Stimulated activated CD4-positive, alpha-beta T cell treated with anti-CD3 and anti-CD28 coated beads, Interleukin-12 subunit alpha, Interleukin-12 subunit beta, amount 100 ng/mL, for 48 hours (primary cell): ENCODE measurements at regions not wholly inside any gene's neighbourhood (a gene's known extent, or its start where the extent isn't known, plus 50 kb on each side); places are given as distances from the start of the nearest gene placed in this dataset.

Experiments used
- DNase-seq, 3 donors: peaks; one replicate each; pipeline ENCODE4 v3.0.0-alpha.2; 2020; ENCODE audit warnings: low read depth in 2 of 3, low spot score in 1 of 3

DNA sequence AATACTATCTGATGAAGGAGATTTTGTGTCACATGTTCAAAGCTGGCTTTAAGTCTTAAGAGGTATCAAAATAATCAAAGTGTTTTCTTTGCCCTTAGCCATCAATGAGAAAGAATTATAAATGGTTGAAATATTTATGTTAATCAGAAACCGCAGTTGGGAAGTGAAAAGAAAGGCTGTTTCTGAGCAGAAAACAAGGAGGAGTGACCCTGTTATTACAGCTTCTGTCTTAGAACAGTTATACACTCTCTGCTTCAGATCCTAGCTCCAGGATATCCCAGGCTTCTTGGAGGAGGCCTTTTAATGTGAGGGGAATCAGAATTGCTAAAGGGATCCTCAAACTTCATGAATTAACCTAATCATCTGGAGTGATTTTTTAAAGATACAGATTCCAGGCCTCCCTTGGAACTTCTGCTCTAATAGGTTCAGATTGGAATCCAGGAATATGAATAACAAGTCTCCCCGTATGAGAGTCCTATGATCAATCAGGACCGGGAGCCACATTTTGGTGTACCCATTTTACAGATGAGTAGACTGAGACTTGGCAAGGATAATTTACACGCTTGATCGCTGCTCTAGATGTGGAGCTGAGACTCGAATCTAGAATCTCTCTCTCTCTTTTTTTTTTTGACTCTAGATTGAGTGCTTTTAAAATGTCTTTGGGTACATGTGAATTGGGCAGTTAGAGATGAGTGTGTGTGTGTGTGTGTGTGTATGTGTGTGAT lies 50.8 kb upstream of the JAG1 start:
- DNase-seq, result no peak

GRCh38 chr20:10728873-10729670 lies 55.3 kb upstream of the JAG1 start:
- no peak for DNase-seq

- DNase-seq, result no peak
These were observed 56.0 kb upstream of the JAG1 start for GRCh38 chr20:10729785-10730184.

DNA sequence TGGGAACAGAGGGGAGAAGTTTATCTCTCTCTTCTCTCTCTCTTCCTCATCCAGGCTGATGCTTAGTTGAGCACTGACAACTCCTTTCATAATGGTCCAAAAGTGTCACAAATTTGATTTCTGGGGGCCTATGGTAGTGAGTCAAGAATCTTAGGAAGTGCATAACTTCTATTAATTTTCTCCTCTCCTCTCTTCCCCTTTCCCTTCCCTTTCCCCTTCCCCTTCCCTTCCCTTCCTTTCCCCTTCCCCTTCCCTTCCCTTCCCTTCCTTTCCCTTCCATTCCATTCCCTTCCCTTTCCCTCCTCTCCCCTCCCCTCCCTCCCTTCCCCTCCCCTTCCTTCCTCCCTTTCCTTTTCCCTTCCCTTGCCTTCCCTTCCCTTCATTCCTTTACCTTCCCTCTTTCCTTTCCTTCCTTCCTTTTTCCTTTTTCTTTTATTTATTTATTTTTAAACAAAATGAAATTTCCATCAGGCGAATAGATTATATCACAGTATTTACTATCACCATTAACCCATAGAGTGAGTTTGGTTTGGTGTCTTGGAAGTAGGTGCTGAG lies 56.9 kb upstream of the JAG1 start:
- DNase-seq, result no peak

DNA sequence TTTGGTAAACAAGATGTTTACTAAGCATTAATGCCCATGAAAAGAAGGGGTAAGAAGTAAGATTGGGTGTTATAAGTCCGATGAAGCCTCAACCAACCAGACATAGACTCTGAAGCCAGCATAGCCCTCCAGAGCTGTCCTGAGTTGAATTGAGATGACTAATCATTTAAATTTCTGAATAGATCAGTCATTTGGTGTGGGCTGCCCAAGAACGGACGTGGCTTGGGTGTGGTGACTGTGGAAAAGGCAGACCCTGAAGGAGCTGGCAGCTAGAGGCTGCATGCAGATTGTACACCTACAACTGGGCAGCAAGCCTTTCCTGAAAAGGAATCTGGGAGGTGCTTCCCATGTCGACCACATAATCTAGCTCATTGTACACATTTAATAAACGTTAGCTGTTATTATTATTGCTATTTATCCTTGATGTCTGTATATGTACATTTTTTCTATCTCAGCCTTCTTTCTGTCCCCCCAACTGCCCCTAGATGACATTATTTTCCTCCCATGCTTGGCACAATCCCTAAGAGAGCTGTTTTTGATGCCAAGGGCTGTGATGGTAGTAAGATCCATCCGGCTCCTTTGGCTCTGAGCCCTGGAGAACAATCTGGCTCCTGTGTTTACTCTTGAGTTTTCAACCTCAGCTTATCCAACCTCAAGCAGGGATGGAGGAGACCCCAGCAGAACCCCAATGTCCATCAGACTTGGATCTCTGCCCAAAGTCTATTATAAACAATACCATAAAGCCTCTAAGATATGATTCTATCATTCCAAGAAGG lies 57.6 kb upstream of the JAG1 start:
- DNase-seq, result no peak

DNA sequence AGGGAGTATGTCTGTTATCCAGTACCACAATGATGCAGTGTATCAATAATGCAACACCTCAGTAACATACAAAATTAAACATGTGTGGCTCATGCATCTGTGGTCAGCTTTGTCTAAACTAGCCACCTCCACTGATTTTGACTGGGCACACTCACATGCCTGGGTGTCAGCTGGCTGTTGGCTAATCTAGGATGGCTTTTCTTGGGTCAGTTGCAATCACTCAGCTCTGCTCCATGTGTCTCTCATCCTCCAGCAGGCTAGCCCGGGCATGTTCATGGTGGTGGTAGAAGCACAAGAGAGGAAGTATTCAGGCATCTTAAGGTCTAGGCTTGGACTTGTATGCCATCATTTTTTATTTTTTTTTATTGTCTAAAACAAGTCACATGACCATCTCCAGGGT lies 59.3 kb upstream of the JAG1 start:
- DNase-seq, result no peak

- no peak for DNase-seq
These were observed 61.6 kb upstream of the JAG1 start for GRCh38 chr20:10735195-10735949.

GRCh38 chr20:10739134-10739533 lies 65.3 kb upstream of the JAG1 start:
- no peak for DNase-seq

DNA sequence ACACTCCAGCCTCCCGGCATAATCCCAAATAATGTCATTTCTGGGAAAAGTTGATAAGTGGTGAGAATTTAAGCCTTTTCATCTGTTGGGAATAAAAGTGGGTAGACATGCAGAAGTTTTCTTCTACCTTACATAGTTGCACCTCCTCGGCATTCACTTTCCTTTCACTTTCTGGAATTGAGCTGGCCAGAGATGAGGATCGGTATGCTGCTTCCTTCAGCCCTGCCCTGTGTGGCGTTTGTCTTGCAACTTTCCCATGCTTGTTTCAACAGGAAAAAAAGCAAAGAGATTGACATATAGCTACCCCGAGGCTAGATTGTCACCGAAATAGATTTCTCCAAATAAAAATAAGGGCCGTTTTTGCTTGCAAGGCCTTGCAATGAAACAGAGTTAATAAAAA lies 65.8 kb upstream of the JAG1 start:
- no peak for DNase-seq

GRCh38 chr20:10741060-10741459 lies 67.3 kb upstream of the JAG1 start:
- no peak for DNase-seq

- no peak for DNase-seq
These were observed 72.0 kb upstream of the JAG1 start for GRCh38 chr20:10745790-10746189.

DNA sequence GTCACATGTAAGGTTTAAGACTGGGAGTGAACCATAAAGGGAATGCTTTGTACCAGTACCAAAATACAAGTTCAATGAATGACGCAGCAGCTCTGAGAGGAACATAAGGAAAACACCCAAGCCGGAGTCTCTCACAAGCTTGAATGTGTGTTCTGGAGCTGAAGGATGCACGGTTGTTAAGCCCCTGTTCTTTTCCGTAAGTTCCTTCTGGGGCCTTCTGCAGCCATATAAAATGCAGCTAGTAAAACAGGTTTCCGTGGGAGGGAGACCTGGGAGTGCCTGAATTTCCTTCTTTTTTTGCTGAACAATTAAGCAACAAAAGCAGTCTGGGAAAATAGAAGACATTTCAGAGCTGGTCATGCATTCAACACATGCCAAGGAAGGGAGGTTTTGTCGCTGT lies 73.2 kb upstream of the JAG1 start:
- no peak for DNase-seq

- no peak for DNase-seq
These were observed 75.3 kb upstream of the JAG1 start for GRCh38 chr20:10749084-10749483.

DNA sequence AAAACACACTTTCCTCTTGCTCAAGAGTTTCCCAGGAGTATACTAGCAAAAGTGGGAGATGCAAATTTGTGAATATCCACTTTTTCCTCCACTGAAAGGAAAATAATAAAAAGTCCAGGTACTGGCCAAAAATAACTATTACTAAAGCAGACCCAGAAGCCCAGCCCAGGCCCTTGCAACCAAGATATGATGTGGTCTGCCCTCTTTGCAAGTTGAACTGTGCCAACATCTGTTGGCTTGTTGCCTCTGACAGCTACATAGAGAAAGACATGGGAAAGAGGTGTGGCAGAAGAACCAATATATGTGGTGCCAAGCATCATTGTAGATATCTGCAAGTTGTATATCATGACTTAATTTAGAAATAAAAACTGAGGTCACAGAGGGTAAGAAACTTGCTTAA lies 78.4 kb upstream of the JAG1 start:
- no peak for DNase-seq

GRCh38 chr20:10754824-10755223 lies 81.0 kb upstream of the JAG1 start:
- no peak for DNase-seq

DNA sequence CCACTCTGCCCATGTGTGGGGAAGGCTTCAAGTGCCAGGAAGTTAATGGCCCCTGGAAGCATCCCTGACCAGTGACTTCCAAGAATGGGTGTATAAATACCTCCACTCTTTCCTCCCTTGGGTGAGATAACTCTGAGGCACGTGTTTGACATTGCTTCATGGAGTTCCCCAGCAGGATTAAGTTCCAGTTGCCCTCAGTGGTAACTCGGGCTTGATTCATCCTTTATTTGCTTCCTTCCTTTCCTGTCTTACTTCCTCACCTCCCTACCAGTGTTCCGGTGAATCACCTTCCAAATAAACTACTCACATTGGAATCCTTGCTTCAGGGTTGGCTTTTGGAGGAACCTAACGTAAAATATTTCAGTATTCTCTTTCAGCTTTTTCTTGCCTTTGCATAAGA lies 84.6 kb upstream of the JAG1 start:
- no peak for DNase-seq

DNA sequence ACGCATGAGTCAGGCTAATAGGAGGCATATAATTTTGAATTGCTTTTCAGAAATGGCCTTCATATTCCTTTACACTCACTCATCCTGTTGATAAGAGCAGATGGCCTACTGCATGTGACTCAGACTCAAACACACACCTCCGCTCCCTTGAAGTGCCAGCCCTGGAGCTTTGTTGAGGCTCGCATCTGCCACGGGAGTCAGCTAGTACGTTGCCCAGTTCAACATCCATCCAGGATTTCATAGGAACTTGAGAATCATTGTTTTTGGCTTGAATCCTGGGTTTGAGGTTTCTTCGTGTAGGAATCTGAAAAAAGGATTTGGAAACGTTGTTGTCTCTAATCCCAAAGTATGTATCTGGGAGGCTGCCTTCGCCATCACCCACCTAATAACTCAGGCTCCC lies 87.4 kb upstream of the JAG1 start:
- DNase-seq, result no peak

GRCh38 chr20:10761786-10762185 lies 88.0 kb upstream of the JAG1 start:
- DNase-seq, result no peak

GRCh38 chr20:10762216-10762615 lies 88.4 kb upstream of the JAG1 start:
- no peak for DNase-seq

DNA sequence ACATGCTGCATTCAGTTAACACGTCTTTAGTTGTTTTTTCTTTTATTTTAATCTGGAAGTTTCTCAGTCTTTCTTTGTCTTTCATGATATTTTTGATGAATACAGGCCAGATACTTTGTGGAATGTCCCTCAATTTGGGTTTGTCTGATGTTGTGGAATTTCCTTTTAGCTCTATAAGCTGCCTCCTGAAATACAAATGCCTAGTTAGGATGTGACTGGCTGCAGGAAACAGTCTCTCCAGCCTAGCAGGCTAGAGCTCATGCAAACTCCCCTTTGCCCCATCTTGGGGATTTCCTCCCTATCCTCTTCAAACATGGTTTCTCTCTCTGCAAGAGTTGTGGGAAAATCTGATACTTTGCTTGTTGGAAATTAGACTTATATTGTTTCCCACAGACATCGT lies 89.3 kb upstream of the JAG1 start:
- DNase-seq, result no peak

- no peak for DNase-seq
These were observed 95.9 kb upstream of the JAG1 start for GRCh38 chr20:10769700-10770099.
